ENCODE measurements at regions not wholly inside any gene's neighbourhood (a gene's known extent, or its start where the extent isn't known, plus 50 kb on each side); places are given as distances from the start of the nearest gene placed in this dataset.

DNA sequence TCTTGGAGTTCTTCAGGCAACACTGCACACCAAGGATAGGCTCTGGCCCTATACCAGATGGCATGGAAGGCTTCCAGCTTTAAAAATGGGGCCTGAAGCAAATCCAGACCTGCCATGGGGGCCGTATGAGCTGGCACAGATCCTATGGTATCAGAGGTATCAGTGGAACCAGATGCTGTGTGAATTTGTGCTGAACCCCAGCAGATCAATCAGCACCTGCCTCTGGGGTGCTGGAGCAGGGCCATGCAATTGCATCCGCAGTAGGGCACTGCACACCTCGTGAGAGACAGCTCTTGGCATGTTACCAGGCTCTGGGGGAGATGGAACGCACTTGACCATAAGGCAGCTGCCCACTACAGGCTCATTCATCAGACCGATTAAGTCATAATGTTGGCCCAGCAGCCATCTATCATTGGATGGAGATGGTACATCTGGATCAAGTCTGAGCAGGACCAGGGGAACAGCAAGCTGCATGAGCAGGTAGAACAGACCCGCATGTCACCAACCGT, 221.5 kb downstream of the MYLK4 start:
- Histone ChIP-seq H2AFZ (ENCODE audit: low read length) (no peak overlapping the region), H4K20me1 (ENCODE audit: insufficient read depth, low read length) (no peaks in the 10 kb centered on the region), H3K9ac (ENCODE audit: insufficient read depth, low read depth, low read length) (no peak overlapping the region), H3K4me1 (ENCODE audit: insufficient read depth, low read length) (no peaks in the 10 kb centered on the region), H3K9me3 (ENCODE audit: low read length) (peaks cover 3% of the 10 kb centered on the region), H3K4me2 (ENCODE audit: low read depth, low read length) (no peak overlapping the region), H3K36me3 (replicated peaks in 1 of 2; ENCODE audit: control insufficient read depth in 1 of 2, insufficient read depth in 2 of 2, low read length in 2 of 2) (no peaks in the 10 kb centered on the region), H3K27ac (ENCODE audit: extremely low read length, insufficient read depth, low read length) (no peak overlapping the region), H3K79me2 (ENCODE audit: insufficient read depth, low read length) (no peaks in the 10 kb centered on the region), H3K27me3 (ENCODE audit: control insufficient read depth in 1 of 2, insufficient read depth in 2 of 2, low read length in 2 of 2) (peaks cover 0 to 8% of the 10 kb centered on the region in 2 experiments; a peak in 2 of 5 replicates), H3K4me3 (replicated peaks in 1 of 3; ENCODE audit: insufficient read depth in 1 of 3, low read depth in 2 of 3, low read length in 3 of 3) (no peak overlapping the region)
- intact Hi-C loops (cut with micrococcal nuclease; ENCODE audit: unreplicated experiment) (no loop called here), in situ Hi-C loops (cut with HindIII; ENCODE audit: extremely low pct_ligation_motif_present, low pct_unique_long_range_greater_than_20kb) (no loop called here)
- DNase-seq (ENCODE audit: low spot score) (no peak), FAIRE-seq (no peak), ATAC-seq (no peak)
- no TSS peak for BruUV-seq (replicated peaks)
- ChIA-PET CTCF (ENCODE audit: low intra/inter-chr PET ratio, low total read pairs) (no interaction called here), POLR2A (no interaction called here)
- TF ChIP-seq DNMT1 (CRISPR knock-in tag; IDR thresholded peaks at IDR 0.05) (no peak), FOSL1 (CRISPR knock-in tag; IDR thresholded peaks at IDR 0.05; ENCODE audit: borderline replicate concordance) (no peak), ELF4 (CRISPR knock-in tag; IDR thresholded peaks at IDR 0.05; ENCODE audit: borderline replicate concordance) (no peak), FOXK1 (CRISPR knock-in tag; IDR thresholded peaks at IDR 0.05; ENCODE audit: borderline replicate concordance, low read depth) (no peak), ZNF383 (CRISPR knock-in tag; IDR thresholded peaks at IDR 0.05; ENCODE audit: borderline replicate concordance) (no peak), RBAK (CRISPR knock-in tag; IDR thresholded peaks at IDR 0.05) (no peak), RORA (CRISPR knock-in tag; IDR thresholded peaks at IDR 0.05) (no peak)
- WGBS (ENCODE audit: low lambda C conversion rate), result 21% methylated on average over 4 of the region's 7 CpGs

DNA sequence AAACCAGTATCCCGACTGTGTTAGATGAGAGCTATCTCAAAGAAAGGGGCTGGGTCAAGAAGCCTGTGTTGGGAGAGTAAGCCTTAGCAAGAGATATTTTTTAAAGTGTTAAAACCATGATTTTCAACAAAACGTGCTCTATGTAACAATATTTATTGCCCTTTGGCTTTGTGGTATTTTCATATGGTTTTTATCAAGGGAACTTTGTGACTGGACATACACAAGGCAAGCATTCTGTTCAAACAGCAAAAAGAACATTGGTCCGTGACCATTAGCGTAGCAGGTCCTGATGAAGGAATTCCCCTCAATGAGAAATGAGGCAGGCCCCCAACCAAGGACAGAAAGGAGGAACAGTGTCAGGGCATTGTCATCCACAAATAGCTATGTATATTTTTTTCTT, 222.6 kb downstream of the MYLK4 start:
- no peak for FAIRE-seq
- WGBS (ENCODE audit: low lambda C conversion rate), result 24% methylated on average over 4 of the region's 4 CpGs
- Histone ChIP-seq H3K4me2 (ENCODE audit: low read depth, low read length) (no peak overlapping the region), H3K4me3 (replicated peaks in 1 of 3; ENCODE audit: insufficient read depth in 1 of 3, low read depth in 2 of 3, low read length in 3 of 3) (no peak overlapping the region), H3K79me2 (ENCODE audit: insufficient read depth, low read length) (no peaks in the 10 kb centered on the region), H3K9me3 (ENCODE audit: low read length) (peaks cover 8% of the 10 kb centered on the region), H3K4me1 (ENCODE audit: insufficient read depth, low read length) (peaks cover 7% of the 10 kb centered on the region; the same call in 1 of the 2 replicates), H3K27me3 (ENCODE audit: control insufficient read depth in 1 of 2, insufficient read depth in 2 of 2, low read length in 2 of 2) (peaks cover 0 to 6% of the 10 kb centered on the region in 2 experiments; a peak in 2 of 5 replicates), H2AFZ (ENCODE audit: low read length) (no peak overlapping the region), H4K20me1 (ENCODE audit: insufficient read depth, low read length) (no peaks in the 10 kb centered on the region), H3K36me3 (replicated peaks in 1 of 2; ENCODE audit: control insufficient read depth in 1 of 2, insufficient read depth in 2 of 2, low read length in 2 of 2) (no peaks in the 10 kb centered on the region), H3K27ac (ENCODE audit: extremely low read length, insufficient read depth, low read length) (no peak overlapping the region), H3K9ac (ENCODE audit: insufficient read depth, low read depth, low read length) (no peak overlapping the region)
- no peak for DNase-seq (ENCODE audit: low spot score)
- ChIA-PET POLR2A (interaction anchor here (2.7 kb wide), 1 partner anchor 13 kb away, joined by 8 read pairs; no protein-coding TSS in a partner anchor), CTCF (ENCODE audit: low intra/inter-chr PET ratio, low total read pairs) (no interaction called here)
- intact Hi-C loops (cut with micrococcal nuclease; ENCODE audit: unreplicated experiment), result no loop called here
- no peak for ATAC-seq
- no TSS peak for BruUV-seq (replicated peaks)
- in situ Hi-C loops (cut with HindIII; ENCODE audit: extremely low pct_ligation_motif_present, low pct_unique_long_range_greater_than_20kb), result no loop called here
- TF ChIP-seq ZNF446 (CRISPR knock-in tag; IDR thresholded peaks at IDR 0.05) (no peak), ZNF20 (CRISPR knock-in tag; IDR thresholded peaks at IDR 0.05) (no peak), RAD51 (IDR thresholded peaks at IDR 0.05; ENCODE audit: borderline replicate concordance) (no peak), ZC3H4 (CRISPR knock-in tag; IDR thresholded peaks at IDR 0.05; ENCODE audit: borderline replicate concordance) (no peak)
- TF ChIP-seq, protein P1, sequence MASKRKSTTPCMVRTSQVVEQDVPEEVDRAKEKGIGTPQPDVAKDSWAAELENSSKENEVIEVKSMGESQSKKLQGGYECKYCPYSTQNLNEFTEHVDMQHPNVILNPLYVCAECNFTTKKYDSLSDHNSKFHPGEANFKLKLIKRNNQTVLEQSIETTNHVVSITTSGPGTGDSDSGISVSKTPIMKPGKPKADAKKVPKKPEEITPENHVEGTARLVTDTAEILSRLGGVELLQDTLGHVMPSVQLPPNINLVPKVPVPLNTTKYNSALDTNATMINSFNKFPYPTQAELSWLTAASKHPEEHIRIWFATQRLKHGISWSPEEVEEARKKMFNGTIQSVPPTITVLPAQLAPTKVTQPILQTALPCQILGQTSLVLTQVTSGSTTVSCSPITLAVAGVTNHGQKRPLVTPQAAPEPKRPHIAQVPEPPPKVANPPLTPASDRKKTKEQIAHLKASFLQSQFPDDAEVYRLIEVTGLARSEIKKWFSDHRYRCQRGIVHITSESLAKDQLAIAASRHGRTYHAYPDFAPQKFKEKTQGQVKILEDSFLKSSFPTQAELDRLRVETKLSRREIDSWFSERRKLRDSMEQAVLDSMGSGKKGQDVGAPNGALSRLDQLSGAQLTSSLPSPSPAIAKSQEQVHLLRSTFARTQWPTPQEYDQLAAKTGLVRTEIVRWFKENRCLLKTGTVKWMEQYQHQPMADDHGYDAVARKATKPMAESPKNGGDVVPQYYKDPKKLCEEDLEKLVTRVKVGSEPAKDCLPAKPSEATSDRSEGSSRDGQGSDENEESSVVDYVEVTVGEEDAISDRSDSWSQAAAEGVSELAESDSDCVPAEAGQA (IDR thresholded peaks at IDR 0.05; ENCODE audit: low read depth), result no peak
- TF ChIP-seq, protein P1 (CRISPR knock-in tag; IDR thresholded peaks at IDR 0.05; ENCODE audit: borderline replicate concordance), result no peak
